Choroid plexus epithelial cell (primary cell): ENCODE measurements at regions not wholly inside any gene's neighbourhood (a gene's known extent, or its start where the extent isn't known, plus 50 kb on each side); places are given as distances from the start of the nearest gene placed in this dataset.
A peak's percentile ranks its signal among the peaks of the same experiment; 100 is the strongest.

Experiments
- DNase-seq: peaks from one replicate; pipeline ENCODE4 v3.0.0-alpha.2; 2010; ENCODE audit warnings: low read depth
- H3K4me3 ChIP-seq: 2 replicates; pipeline ENCODE4 v1.5.1; 2011; ENCODE audit warnings: low read depth, mild to moderate bottlenecking, control low read depth, low read length, moderate library complexity
- CTCF ChIP-seq: conservative IDR thresholded peaks from 2 replicates; pipeline ENCODE4 v1.5.1; 2011; ENCODE audit warnings: low read depth, mild to moderate bottlenecking, control low read depth, inconsistent platforms, low read length, moderate library complexity

DNA sequence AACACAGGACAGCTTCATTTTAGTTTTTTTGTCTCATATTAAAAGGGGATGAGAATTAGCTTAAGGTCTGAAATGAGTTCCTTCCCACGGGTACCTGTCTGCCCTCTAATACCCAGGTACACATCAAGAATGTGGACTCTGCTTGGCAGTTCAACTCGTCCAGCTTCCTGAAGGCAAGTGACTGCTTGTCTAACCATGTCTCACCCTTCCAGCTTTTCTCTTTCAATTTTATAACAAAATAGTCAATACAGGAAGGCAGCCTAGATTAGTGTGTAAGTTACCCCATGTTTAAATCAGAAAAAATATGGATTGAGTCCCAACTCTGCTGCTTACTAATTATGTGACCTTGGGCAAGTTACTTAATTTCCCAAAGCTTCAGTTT, 50.5 kb upstream of the C5orf46 start:
- no peak overlapping the region for H3K4me3 ChIP-seq
- no peak for DNase-seq
- no peak for TF ChIP-seq CTCF

GRCh38 chr5:147956064-147956841, 49.9 kb upstream of the C5orf46 start:
- no peak overlapping the region for H3K4me3 ChIP-seq
- no peak for TF ChIP-seq CTCF
- DNase-seq = peak; percentile 3
